GM23338 (cell line): ENCODE measurements at regions not wholly inside any gene's neighbourhood (a gene's known extent, or its start where the extent isn't known, plus 50 kb on each side); places are given as distances from the start of the nearest gene placed in this dataset.

Experiments
- ATAC-seq: fragments of 200-7000 bp; cut with Tn5 transposase; 3 replicates; pipeline ENCODE4 v1.9.1; 2020
- DNase-seq: peaks from one replicate; pipeline ENCODE4 v3.0.0-alpha.2; 2015; ENCODE audit warnings: low spot score
- H2AFZ ChIP-seq: fragments of 200-600 bp; sonication (generic); 2 replicates; pipeline ENCODE4 v1.8.0; 2016; ENCODE audit warnings: antibody characterized with exemption, mild to moderate bottlenecking, moderate library complexity
- H3F3A ChIP-seq: fragments of 200-600 bp; sonication (generic); replicated peaks from 2 replicates; pipeline ENCODE4 v1.8.0; 2017; ENCODE audit warnings: antibody characterized with exemption, mixed run types, low read depth
- H3K27ac ChIP-seq: fragments of 200-600 bp; sonication (generic); 2 replicates; pipeline ENCODE4 v1.6.1; 2016; ENCODE audit warnings: low read depth
- H3K27me3 ChIP-seq: fragments of 200-600 bp; sonication (generic); 2 replicates; pipeline ENCODE4 v1.8.0; 2016; ENCODE audit warnings: mild to moderate bottlenecking, mixed run types, moderate library complexity; ENCODE audit not compliant: insufficient read depth
- H3K36me3 ChIP-seq: fragments of 200-600 bp; sonication (generic); 2 replicates; pipeline ENCODE4 v1.8.0; 2016; ENCODE audit warnings: mild to moderate bottlenecking; ENCODE audit not compliant: insufficient read depth
- H3K4me1 ChIP-seq: fragments of 200-600 bp; sonication (generic); 2 replicates; pipeline ENCODE4 v1.8.0; 2016; ENCODE audit warnings: mild to moderate bottlenecking, moderate library complexity; ENCODE audit not compliant: insufficient read depth
- H3K4me2 ChIP-seq: fragments of 200-600 bp; sonication (generic); 2 replicates; pipeline ENCODE4 v1.7.1; 2017; ENCODE audit warnings: mixed run types
- H3K4me3 ChIP-seq: fragments of 200-600 bp; sonication (generic); 2 replicates; pipeline ENCODE4 v1.6.1; 2016; ENCODE audit warnings: mixed run types
- H3K79me2 ChIP-seq: fragments of 200-600 bp; sonication (generic); replicated peaks from 2 replicates; pipeline ENCODE4 v1.8.0; 2017; ENCODE audit warnings: mild to moderate bottlenecking; ENCODE audit not compliant: insufficient read depth
- H3K9me2 ChIP-seq: fragments of 200-600 bp; sonication (generic); 2 replicates; pipeline ENCODE4 v1.8.0; 2017; ENCODE audit not compliant: insufficient read depth
- H4K20me1 ChIP-seq: fragments of 200-600 bp; sonication (generic); replicated peaks from 2 replicates; pipeline ENCODE4 v1.8.0; 2017; ENCODE audit warnings: mild to moderate bottlenecking; ENCODE audit not compliant: insufficient read depth
- H3K27ac Mint-ChIP-seq: 2 replicates; pipeline ENCODE4 v1.8.0; 2020; ENCODE audit warnings: inconsistent platforms, mild to moderate bottlenecking, moderate library complexity, mixed read lengths
- H3K27me3 Mint-ChIP-seq: 3 replicates; pipeline ENCODE4 v1.8.0; 2022; ENCODE audit warnings: low read depth, mild to moderate bottlenecking, moderate library complexity, mixed read lengths, inconsistent platforms; ENCODE audit not compliant: insufficient read depth, poor library complexity
- H3K36me3 Mint-ChIP-seq: 3 replicates; pipeline ENCODE4 v1.8.0; 2021; ENCODE audit warnings: low read depth, mild to moderate bottlenecking, inconsistent platforms, moderate library complexity, mixed read lengths
- H3K4me1 Mint-ChIP-seq: 3 replicates; pipeline ENCODE4 v1.8.0; 2020; ENCODE audit warnings: mild to moderate bottlenecking, inconsistent platforms, mixed read lengths
- H3K4me3 Mint-ChIP-seq: 3 replicates; pipeline ENCODE4 v1.8.0; 2021; ENCODE audit warnings: moderate library complexity, mild to moderate bottlenecking, inconsistent platforms, mixed read lengths
- H3K9me3 Mint-ChIP-seq: 3 replicates; pipeline ENCODE4 v1.8.0; 2020; ENCODE audit warnings: moderate library complexity, mild to moderate bottlenecking, inconsistent platforms, mixed read lengths
- CREB1 ChIP-seq: fragments of 250-450 bp; sonication (Bioruptor Pico); IDR thresholded peaks from 2 replicates; pipeline ENCODE4 v1.5.0; 2020; ENCODE audit warnings: low read depth, mild to moderate bottlenecking, moderate library complexity
- CTCF ChIP-seq, 2 experiments: fragments of 200-600 bp in 1 of 2; sonication (generic) in 1 of 2; conservative IDR thresholded peaks; 2 replicates each; pipeline versions ENCODE4 v1.5.1 to v1.6.1; 2016 to 2017; ENCODE audit warnings: antibody characterized with exemption in 2 of 2, low read depth in 2 of 2, mild to moderate bottlenecking in 2 of 2, moderate library complexity in 1 of 2
- ETS1 ChIP-seq: IDR thresholded peaks from 2 replicates; pipeline ENCODE4 v1.6.1; 2016; ENCODE audit warnings: antibody characterized with exemption
- EZH2 ChIP-seq: fragments of 200-600 bp; sonication (generic); IDR thresholded peaks from one replicate; pipeline ENCODE4 v1.8.0; 2017; ENCODE audit warnings: antibody characterized with exemption, mild to moderate bottlenecking, low read depth; ENCODE audit not compliant: unreplicated experiment
- EZH2phosphoT487 ChIP-seq: fragments of 200-600 bp; sonication (generic); IDR thresholded peaks from one replicate; pipeline ENCODE4 v1.8.1; 2018; ENCODE audit warnings: antibody characterized with exemption; ENCODE audit not compliant: unreplicated experiment
- JUNB ChIP-seq: IDR thresholded peaks from one replicate; pipeline ENCODE4 v1.6.1; 2016; ENCODE audit warnings: antibody characterized with exemption; ENCODE audit not compliant: unreplicated experiment
- NANOG ChIP-seq: IDR thresholded peaks from 2 replicates; pipeline ENCODE4 v1.6.1; 2016; ENCODE audit warnings: antibody characterized with exemption, borderline replicate concordance
- POLR2AphosphoS5 ChIP-seq: IDR thresholded peaks from 2 replicates; pipeline ENCODE4 v1.6.1; 2016; ENCODE audit warnings: antibody characterized with exemption, low read depth
- REST ChIP-seq: IDR thresholded peaks from one replicate; pipeline ENCODE4 v1.6.1; 2018; ENCODE audit warnings: antibody characterized with exemption; ENCODE audit not compliant: unreplicated experiment
- STAT1 ChIP-seq: IDR thresholded peaks from one replicate; pipeline ENCODE4 v1.6.1; 2016; ENCODE audit warnings: antibody characterized with exemption; ENCODE audit not compliant: unreplicated experiment
- ZNF114 ChIP-seq: fragments of 250-450 bp; sonication (Bioruptor Pico); IDR thresholded peaks from 2 replicates; pipeline ENCODE4 v1.5.0; 2020; ENCODE audit warnings: mild to moderate bottlenecking, moderate library complexity
- ZNF331 ChIP-seq: fragments of 250-450 bp; sonication (Bioruptor Pico); IDR thresholded peaks from 2 replicates; pipeline ENCODE4 v1.5.0; 2020; ENCODE audit warnings: low read depth, mild to moderate bottlenecking, moderate library complexity
- ZNF462 ChIP-seq: fragments of 250-450 bp; sonication (Bioruptor Pico); IDR thresholded peaks from 2 replicates; pipeline ENCODE4 v1.5.0; 2020; ENCODE audit warnings: mild to moderate bottlenecking, moderate library complexity

GRCh38 chr5:125422342-125422741 lies 675.9 kb upstream of the ZNF608 start:
- peaks cover 1% of the 10 kb centered on the region for H3K27me3 Mint-ChIP-seq
- H3K27ac Mint-ChIP-seq: no peak overlapping the region
- H3K9me2 ChIP-seq: no peaks in the 10 kb centered on the region
- no peaks in the 10 kb centered on the region for H3K36me3 Mint-ChIP-seq
- no peak overlapping the region for H3K4me3 Mint-ChIP-seq
- H3K27me3 ChIP-seq: no peaks in the 10 kb centered on the region
- TF ChIP-seq CTCF (conservative IDR thresholded peaks at IDR 0.05; ENCODE audit: low read depth in 2 of 2) (no peak), CREB1 (CRISPR knock-in tag) (no peak), NANOG (no peak), ZNF462 (CRISPR knock-in tag) (no peak), EZH2phosphoT487 (no peak), REST (no peak), ETS1 (no peak), EZH2 (no peak), POLR2AphosphoS5 (no peak), JUNB (no peak), STAT1 (no peak), ZNF331 (CRISPR knock-in tag) (no peak), ZNF114 (CRISPR knock-in tag) (no peak)
- ATAC-seq (peak; percentile 55), DNase-seq (peak; percentile 33)
- no peak overlapping the region for H3K4me2 ChIP-seq
- no peaks in the 10 kb centered on the region for H3F3A ChIP-seq
- no peaks in the 10 kb centered on the region for H3K79me2 ChIP-seq
- H3K4me1 Mint-ChIP-seq: peaks cover 30% of the 10 kb centered on the region
- H3K4me1 ChIP-seq: peaks cover 16% of the 10 kb centered on the region; the same call in 1 of the 2 replicates
- H3K4me3 ChIP-seq: no peak overlapping the region
- H4K20me1 ChIP-seq: no peaks in the 10 kb centered on the region
- no peak overlapping the region for H3K27ac ChIP-seq
- no peaks in the 10 kb centered on the region for H3K9me3 Mint-ChIP-seq
- H2AFZ ChIP-seq: no peak overlapping the region
- H3K36me3 ChIP-seq: no peaks in the 10 kb centered on the region
